GM12875 (cell line): ENCODE measurements at regions not wholly inside any gene's neighbourhood (a gene's known extent, or its start where the extent isn't known, plus 50 kb on each side); places are given as distances from the start of the nearest gene placed in this dataset.

Experiments used
- H3K4me3 ChIP-seq: one replicate; pipeline ENCODE4 v1.5.1; 2011; ENCODE audit warnings: low read depth, low read length, control low read depth
- CTCF ChIP-seq: IDR thresholded peaks from 2 replicates; pipeline ENCODE4 v1.5.1; 2011; ENCODE audit warnings: low read depth, mild to moderate bottlenecking, control low read depth, inconsistent platforms, low read length, moderate library complexity, borderline replicate concordance; ENCODE audit not compliant: insufficient read depth

DNA sequence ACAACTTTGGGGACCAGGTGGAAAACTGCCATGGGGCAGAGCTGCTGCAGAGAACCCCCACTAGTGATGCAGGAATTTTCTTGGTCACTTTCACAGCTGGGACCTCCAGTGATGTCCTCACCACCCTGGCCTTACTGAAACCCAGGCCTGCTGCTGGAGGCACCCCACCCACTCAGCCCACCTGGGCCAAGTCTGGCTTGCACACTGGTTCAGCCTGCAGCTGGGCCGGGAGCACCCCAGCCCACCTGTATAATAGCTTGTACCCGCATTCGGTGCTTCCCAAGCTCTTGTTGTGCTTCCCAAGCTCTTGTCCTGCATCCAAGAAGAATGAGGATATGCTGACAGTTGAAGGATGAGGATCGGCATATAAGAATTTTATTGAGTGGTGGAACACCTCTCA, 86.4 kb upstream of the ZMAT1 start:
- no peak for TF ChIP-seq CTCF
- no peak overlapping the region for H3K4me3 ChIP-seq

- no peak for TF ChIP-seq CTCF
- H3K4me3 ChIP-seq: no peak overlapping the region
These were observed 77.1 kb upstream of the ZMAT1 start for GRCh38 chrX:102008901-102009300.

DNA sequence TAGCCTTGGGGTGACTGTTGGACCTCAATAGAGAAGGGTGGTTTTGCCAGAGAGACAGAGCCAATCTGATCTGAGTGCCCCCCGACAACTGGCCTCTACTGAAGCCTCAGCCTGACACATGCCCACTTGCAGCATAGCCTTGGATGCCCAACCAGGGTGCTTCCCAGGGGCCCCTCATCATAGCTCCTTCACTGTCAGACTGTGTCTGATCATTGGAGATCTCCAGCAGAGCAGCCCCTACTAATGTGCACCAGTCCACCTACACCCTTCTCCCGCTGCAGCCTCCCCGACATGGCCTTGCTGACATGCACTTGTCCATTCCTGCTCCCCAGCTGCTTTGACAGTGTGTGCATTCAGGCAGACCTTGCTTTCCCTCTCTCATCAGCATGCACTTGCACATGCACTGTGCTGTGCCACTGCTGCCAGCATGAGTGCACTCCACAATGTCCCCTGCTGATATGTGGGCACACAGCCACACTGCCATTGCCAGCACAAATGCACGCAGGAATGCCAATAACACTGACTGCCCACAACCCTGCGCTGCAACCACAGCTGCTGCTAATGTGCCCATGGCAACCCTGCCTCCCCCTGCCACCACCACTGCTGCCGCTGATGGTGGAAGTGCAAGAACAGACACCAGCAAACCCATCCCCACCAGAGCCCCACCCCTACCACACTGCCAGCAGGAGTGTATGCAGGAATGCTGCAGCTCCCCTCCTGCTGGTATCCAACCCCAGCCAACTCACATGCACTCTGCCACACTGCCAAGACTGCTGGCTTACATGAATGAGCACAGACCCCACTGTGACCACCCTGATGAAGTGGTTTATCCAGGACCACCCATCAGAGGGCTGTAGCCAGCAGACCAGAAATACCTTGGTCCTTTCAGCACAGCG, 68.1 kb upstream of the ZMAT1 start:
- TF ChIP-seq CTCF: no peak
- no peak overlapping the region for H3K4me3 ChIP-seq

- no peak overlapping the region for H3K4me3 ChIP-seq
- TF ChIP-seq CTCF: no peak
These were observed 61.5 kb upstream of the ZMAT1 start for GRCh38 chrX:101993335-101993734.

DNA sequence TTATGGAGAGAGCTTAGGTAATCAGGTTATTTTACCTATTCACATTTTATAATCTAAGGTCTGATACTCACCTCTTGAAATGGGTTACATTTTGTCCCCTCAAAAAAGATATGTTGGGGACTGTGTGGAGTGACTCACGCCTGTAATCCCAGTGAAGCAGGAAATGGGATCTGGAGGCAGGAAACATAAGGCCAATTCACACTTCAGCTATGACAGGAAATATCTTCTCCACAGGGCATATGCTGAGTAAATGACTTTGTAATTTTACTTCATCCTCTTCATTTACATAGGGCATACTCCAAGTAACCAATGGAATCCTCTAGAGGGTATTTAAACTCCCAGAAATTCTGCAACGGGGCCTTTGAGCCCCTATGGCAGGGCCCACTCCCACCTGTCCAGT, 54.8 kb upstream of the ZMAT1 start:
- no peak overlapping the region for H3K4me3 ChIP-seq
- no peak for TF ChIP-seq CTCF
